GM21390 (cell line): ENCODE measurements at regions not wholly inside any gene's neighbourhood (a gene's known extent, or its start where the extent isn't known, plus 50 kb on each side); places are given as distances from the start of the nearest gene placed in this dataset.

Experiments
- ATAC-seq: cut with Tn5 transposase; IDR thresholded peaks from one replicate; pipeline ENCODE4 v1.9.1; 2021; ENCODE audit not compliant: unreplicated experiment

DNA sequence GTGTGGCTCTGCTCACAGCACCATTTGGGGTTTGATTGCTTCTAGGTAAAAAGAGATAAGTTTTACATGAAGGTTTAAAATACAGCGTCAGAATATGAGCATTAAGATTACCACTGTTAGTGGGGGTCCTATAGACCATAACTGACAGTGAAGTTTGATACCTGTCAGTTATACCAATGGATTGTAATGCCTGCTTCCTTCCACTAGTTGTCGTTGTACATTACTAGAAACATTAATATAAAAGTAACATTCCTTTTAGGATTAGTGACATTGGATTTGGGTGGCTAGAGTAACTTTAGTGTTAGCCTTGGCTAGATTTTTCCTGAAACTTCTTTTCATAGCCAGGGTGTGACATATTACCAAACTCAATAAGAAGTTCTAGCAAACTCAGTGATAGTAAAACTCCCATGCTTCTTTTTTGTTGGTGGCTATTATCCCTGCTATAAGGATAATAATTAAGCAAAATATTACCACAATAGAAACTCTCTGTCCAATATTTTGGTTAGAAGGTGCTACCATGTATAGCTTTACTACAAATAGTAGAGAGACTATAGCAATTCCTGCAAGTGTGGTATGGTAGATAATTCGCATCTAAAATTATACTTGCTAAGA lies 57.1 kb downstream of the FAM181B start:
- no peak for ATAC-seq

DNA sequence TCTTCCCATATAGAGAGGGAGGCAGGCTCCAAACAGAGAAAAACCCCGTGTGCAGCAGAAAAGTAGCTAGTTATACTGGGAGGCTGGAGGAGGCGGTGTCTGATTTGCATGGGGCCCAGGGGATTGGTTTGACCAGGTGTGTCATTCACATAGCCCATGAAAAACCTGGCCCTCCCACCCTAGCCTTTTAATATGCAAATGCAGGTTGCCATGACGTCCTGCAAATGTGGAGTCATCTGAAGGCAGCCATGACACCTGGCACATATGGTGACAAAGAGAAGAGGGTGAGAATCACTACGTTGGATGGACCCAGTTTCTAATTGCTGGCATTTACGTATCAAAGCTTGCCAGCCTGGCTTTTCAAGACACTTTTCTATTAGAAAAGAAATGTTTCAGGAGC lies 57.8 kb downstream of the FAM181B start:
- ATAC-seq = no peak

DNA sequence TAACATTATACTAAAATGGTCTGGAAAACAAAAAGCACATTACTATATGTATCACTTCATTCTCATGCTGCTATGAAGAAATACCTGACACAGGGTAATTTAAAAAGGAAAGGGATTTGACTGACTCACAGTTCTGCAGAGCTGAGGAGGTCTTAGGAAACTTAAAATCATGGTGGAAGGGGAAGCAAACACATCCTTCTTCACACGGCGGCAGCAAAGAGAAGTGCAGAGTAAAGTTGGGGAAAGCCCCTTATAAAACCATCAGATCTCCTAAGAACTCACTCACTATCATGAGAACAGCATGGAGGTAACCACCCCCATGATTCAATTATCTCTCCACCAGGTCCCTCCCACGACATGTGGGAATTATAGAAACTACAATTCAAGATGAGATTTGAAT lies 60.0 kb downstream of the FAM181B start:
- ATAC-seq = no peak

DNA sequence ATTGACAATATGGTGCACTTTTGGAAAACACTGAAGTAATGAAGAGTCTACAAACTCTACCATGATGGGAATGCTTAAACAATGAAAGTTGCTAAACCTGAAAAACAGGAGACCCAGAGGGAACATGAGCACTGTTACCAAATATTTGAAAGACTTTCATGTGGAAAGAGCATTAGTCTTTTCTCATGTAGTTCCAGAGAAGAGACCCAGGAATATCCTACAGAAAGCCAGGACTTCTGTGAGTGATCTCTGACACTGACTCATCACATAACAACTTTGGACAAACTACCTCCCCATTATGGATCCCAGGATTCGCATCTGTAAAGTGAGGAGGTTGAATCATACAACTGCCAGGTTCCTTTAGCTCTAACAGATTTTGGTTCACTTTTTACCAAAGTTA lies 62.2 kb downstream of the FAM181B start:
- no peak for ATAC-seq

DNA sequence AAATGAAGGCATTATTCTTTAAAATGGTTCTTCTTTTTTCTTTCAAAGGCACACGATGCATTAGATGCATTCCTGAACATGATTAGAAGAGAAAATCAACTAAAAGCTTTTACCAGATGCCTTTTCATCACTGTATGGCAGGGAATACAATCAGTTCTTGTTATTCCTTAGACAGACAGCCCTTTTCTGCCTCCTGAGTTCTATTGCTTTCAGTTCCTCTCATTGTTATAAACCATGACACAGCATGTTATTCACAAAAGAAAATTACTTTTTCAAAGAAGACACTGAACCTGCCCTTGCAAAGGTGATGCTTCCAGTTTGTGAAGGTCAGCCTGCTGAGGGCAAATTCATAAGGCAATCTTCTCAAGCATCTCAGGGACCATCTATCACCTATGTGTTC lies 70.1 kb downstream of the FAM181B start:
- ATAC-seq = no peak

DNA sequence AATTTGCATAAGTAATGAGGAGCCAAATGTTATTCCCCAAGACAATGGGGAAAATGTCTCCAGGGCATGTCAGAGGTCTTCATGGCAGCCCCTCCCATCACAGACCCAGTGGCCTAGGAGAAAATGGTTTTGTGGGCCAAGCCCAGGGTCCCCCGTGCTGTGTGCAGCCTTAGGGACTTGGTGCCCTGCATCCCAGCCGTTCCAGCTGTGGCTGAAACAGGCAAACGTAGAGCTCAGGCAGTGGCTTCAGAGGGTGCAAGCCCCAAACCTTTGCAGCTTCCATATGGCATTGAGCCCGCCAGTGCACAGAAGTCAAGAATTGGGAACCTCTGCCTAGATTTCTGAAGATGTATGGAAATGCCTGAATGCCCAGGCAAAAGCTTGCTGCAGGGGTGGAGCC lies 79.9 kb downstream of the FAM181B start:
- no peak for ATAC-seq

DNA sequence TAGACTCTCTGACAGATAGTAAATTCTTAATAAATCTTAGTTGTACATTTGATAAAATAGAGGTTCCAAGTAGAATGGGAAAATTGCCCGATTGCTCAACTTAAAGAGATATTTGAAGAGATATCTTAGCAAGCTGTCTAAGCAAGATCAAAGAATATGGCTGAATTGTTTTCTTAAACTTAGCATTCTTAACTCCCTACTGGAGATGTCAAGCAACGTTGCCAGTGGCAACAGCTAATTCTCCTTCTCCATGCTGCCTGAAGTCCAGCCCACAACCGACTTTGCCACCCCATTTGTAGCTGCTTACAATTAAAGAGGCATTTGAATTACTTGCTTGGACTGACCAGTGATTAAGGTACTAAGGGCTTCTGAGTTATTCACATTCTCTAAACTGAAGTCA lies 94.4 kb downstream of the FAM181B start:
- ATAC-seq = no peak

DNA sequence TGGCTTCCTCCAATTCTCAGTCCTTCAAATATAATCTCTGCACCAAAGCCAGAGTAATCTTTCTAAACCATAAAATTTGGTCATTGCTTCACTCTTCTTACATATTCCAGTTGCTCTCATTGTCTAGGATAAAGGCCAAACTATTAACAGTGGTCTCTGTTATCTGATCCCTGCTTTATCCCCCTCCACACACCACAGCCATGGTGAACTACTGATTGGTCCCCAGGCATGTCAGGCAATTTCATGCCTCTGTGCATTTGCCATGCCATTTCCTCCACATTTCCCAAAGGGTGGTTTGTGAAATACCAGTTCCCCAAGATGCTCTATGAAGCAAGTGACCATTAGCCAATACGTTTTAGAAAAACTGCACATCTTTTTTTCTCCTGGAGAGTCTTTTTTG lies 97.0 kb downstream of the FAM181B start:
- ATAC-seq = no peak

DNA sequence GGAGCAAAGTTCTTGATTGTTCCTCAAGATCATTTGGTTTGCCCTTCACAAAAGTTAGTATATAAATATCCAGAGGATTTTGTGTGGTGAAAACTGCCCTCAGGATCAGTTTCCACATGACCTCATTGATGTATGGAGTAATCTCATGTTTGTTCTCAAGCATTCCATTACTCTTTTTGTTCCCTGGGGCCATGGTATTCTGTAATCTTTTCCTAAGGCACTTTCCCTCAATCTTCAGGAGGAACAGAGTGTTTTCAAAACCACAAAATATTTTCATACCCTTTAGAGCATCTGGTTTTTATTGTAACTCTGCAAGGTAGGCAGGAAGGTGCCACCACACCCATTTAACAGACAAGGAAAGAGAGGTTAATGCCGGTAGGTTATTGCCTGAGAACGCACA lies 99.6 kb downstream of the FAM181B start:
- ATAC-seq = no peak

DNA sequence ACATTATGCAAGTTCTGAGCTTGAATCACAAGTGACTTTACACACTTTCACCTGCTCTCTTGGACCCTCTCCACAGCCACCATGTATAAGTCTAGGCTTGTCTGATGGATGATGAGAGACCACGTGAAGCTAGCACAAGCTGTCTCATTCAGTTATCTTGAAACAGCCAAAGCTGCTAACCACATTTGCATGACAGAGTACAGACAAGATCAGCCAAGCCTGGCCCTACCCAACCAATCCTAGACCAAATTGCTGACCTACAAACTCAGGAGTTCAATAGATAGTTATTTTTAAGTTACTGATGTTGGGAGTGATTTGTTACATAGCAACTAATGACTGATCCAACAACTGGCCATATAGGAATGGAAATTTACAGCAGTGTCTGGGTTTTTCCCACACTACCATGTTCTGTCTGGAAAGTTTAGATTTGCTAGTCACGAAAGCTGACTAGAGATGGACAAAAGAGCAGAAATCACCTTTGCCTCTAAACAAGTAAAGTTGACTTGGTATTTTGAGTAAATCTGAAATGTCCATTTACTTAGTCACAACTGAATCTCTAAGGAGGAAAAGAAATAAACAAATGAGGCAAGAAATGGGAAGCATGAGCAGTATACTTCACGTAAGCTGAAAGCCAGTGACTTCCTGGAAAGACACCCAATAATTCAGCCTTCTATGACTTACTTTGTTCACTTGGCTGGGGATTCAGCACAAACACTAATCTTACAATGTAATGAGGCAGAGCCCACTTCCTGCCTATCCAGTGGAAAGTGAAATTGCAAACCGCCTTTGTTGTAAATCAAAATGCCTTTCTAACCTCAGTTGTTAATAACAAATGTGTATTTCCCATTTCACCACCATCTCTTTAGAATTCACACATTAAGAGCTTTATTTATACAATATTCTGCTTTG lies 101.7 kb downstream of the FAM181B start:
- peak; percentile 71 for ATAC-seq

DNA sequence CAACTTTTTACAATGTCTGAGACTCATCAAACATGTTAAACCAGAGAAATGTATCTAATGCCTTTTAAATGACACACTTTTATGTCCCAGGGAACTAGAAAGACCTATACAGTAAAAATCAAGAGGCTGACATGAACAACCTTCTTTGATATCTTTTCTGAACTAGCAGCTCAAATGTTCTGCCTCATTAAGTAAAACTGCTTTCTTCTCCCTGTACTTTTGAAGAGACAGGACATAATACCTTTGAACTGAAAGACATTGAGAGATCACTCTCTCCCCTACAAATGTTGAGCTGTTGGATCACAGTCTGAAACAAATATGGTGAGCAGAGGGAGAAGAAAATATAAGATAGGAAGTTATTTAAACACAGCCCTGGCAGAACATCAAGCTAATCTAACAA lies 123.0 kb downstream of the FAM181B start:
- ATAC-seq = no peak

DNA sequence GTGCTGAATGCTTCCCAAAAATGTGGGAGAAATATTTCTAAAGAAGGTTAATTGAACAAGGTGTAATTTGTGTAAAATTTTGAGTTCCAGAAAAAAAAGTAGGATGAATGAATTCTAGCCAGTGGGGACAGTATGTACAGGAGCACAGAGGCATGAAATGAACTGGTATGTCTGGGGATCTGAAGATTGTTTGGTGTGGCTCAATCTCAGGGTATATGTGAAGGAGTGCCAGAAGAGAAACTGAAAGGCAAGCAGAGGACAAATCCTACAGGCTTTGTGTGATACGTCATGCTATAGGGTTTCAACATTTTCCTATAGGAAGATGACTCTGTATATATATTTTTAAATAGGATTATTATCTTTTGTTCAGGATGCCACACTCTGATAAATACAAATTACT lies 126.9 kb downstream of the FAM181B start:
- no peak for ATAC-seq

DNA sequence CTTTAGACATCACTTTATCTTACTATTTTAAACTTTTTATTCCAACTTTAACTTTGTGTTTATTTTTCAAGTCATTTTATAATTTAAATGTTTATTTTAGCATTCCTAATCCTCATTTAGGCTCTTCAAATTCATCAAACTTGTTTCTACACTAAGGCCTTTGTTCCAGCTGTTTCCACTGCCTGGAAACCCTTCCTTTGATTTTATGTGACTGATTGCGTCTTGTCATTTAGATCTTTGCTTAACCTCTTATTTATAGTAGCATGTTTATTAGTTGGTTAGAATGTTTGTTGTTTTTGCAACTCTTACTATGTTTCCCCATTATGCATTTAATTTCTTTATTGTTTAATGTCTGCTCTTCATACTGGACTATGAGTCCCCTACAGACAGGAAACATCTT lies 132.0 kb downstream of the FAM181B start:
- ATAC-seq = no peak

DNA sequence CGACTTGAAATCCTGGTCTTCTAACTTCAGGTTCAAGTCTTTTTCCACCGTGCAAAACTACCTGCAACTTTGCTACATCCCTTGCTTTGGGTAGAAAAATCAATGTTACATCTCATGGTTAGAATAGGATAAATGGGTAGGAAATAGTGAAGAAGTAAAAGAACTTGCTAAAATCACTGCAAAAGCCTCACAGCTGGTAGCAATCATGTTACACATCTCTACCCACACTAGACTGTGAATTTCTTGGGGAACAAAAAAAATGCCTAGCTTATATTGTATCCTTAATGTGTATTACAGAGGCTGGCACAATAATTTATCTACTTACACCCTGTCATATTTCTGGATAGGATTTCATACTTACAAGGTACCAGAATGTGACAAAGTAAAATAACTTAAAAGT lies 133.8 kb downstream of the FAM181B start:
- ATAC-seq = no peak

DNA sequence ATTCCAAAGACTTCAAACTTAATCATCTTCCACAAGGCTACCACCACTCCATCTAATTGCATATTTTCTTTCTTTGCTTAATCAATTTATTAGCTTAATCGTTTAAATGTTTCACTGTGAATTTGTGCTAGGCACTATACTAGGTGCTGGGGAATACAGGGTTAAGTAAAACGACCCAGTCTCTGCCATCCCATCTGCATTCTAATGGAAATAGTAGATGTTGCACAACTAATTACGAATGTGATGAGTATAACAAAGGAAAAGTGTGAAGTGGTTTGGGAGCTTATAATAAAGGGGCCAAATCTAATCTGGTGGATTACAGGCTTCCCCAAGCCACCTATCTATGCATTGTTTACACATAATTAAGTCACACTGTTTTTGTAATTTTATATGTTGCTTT lies 147.1 kb downstream of the FAM181B start:
- ATAC-seq = no peak

DNA sequence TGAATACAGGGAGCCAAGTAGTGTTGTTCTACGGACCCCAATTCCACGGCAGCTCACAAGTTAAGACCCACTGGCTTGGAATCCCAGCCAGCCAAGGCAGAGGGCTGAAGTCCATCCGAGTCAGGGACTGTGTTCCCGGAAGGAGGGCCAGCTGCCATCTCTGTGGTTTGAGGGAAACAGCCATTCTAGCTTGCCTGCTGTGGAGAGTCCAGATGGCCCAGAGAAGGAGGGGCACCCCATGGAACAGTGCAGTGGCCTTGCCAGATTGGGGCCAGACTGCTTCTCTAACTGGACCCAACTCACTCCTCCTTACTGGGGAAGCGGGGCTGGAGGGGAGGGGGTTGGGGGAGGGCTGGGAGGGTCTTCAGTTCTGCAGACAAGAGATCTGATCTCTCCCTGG lies 156.4 kb downstream of the FAM181B start:
- no peak for ATAC-seq

DNA sequence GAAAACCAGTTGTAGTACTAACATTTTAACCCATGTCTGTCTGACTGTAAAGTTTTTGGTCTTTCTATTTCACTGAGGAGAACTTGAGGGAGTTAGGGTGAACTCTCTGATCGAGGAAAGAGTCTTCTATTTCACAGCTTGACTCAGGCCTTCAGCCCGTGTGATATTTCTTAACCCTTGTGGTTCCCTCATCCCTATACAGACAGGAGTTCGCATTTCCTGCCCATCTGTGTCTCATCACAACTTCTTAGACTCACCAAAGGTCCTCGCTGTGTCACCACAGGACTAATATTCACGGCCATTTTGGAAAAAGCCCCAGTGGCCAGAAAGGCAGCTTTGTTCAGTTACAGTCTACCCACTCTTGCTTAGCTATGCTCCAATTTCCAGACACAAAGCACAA lies 172.8 kb downstream of the FAM181B start:
- no peak for ATAC-seq

DNA sequence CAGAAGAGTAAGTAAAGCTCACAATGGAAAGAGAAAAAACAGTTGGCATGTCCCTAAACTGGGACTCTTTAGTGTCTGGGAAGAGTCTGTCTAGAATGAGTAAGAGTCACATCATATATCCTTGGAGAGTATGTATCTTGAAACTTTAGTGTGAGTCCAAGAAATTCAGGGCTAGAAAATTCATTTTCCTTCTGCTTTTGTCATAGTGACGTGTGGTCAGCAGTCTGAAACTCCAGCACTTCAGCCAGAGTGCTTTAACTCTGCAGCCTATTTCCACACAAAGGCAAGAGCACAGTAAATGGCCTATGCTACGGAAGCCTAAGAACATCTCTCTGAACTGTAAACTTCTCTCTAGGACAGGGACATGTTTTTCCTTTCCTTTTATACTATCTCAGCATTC lies 174.1 kb downstream of the FAM181B start:
- ATAC-seq = no peak

DNA sequence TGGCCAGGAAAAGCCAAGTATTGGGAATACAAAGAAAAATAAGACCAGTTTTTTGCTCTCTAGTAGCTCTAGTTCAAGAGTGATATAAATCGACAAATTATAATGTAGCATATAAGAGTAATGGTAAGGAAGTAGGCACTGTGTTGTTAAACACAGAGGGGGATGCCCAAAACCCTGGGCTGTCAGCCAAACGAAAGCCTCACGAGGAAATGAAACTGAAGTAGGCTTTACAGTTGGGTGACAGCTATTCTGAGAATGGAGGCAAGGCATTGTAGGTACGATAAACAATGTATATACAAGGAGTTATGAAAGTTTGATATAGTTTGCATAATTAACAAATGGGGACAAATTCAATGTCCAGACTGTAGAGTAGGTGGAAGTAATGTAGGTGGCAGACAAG lies 176.4 kb downstream of the FAM181B start:
- ATAC-seq = peak; percentile 99

DNA sequence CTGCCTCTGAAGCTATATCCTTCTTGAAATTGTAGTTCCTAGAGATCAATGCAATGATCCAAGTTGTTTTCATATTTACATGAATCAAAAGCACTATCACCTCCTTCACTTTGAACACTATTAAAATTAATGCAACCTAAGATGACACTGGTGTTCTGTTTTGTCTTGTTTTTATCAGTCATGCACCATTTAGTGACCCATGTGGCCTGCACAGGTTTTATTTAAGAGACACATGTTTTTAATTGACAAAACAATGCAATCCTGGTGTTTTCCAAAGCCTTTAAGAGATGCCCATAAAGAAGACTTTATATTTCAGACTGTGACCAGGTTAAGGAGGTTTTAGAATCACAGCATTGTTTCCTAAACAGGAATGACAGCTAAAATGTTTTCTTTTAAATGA lies 177.5 kb downstream of the FAM181B start:
- ATAC-seq = no peak

DNA sequence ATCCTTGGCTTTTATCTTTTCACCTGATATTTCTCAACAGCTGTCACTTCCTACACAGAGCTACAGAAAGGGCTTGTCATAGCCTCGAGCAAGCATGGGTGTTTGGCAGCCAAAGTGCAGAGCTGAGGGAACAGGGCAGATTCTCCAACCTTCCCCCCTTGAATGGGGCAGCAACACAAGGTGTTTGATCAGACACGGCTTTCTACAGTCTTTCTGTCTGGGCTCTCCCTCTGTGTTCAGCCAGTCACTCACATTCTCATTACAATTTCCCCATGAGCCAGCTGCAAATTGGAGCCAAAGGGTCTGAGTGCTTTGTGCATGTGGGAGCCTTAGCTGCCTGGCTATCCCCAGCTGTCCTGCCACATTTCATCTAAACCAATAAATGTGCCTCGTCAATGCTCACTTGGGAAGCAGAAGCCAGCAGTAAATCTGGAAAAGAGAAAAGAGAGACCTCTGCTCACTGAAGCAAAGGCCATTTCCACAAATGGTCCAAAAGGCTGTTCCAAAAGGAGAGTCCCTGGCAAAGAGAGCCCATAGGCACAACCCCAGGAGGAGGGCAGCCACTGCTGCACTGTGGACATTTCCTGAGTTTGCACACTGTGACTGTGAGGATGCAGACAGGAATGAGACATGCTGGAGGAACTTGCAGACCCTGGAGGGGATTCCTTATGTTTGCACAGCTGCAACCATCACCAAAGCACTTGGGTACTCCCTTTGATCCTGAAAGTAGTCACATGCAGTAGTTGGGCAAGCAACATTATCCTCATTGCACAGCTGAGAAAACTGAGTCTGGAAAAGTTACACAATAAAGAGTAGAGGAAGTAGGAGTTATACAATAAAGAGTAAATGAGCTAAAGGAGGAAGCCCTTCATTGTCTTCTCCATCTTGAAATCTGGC lies 186.8 kb downstream of the FAM181B start:
- ATAC-seq = no peak

DNA sequence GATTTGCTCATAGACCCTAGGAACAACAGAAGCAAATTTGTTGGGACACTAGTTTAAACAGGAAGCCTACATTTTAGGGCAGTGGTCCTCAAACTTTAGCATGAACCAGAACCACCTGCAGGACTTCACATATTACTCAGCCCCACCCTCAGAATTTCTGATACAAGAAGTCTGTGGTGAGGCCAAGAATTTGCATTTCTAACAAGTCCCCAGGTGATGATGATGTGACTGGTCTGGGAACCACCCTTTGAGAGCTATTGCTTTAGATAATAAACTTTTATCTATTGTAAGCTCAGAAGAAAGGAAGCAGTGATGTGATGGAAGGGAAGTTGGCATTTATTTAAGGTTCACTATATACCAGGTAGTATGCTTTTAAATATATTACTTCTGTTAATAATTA lies 194.0 kb downstream of the FAM181B start:
- no peak for ATAC-seq
